ENCODE measurements at regions not wholly inside any gene's neighbourhood (a gene's known extent, or its start where the extent isn't known, plus 50 kb on each side); places are given as distances from the start of the nearest gene placed in this dataset.

- Mint-ChIP-seq H3K36me3 (ENCODE audit: insufficient read depth, unreplicated experiment) (no peaks in the 10 kb centered on the region), H3K27ac (ENCODE audit: unreplicated experiment) (no peak overlapping the region), H3K4me3 (ENCODE audit: low read depth, unreplicated experiment) (no peak overlapping the region), H3K27me3 (ENCODE audit: unreplicated experiment) (peaks cover 79% of the 10 kb centered on the region), H3K4me1 (ENCODE audit: low read depth, unreplicated experiment) (no peaks in the 10 kb centered on the region), H3K9me3 (ENCODE audit: low read depth, unreplicated experiment) (no peaks in the 10 kb centered on the region)
- BruUV-seq (replicated peaks): no TSS peak
- no peak for DNase-seq
- CTCF ChIA-PET: no interaction called here
- intact Hi-C loops (cut with micrococcal nuclease; ENCODE audit: unreplicated experiment): no loop called here
- no peak for TF ChIP-seq CTCF (IDR thresholded peaks at IDR 0.05; ENCODE audit: unreplicated experiment)
Observed at GRCh38 chr22:22129387-22129786, 115.2 kb upstream of the VPREB1 start.

- Mint-ChIP-seq H3K36me3 (ENCODE audit: insufficient read depth, unreplicated experiment) (no peaks in the 10 kb centered on the region), H3K9me3 (ENCODE audit: low read depth, unreplicated experiment) (no peaks in the 10 kb centered on the region), H3K27ac (ENCODE audit: unreplicated experiment) (no peak overlapping the region), H3K4me3 (ENCODE audit: low read depth, unreplicated experiment) (no peak overlapping the region), H3K27me3 (ENCODE audit: unreplicated experiment) (peaks cover 89% of the 10 kb centered on the region), H3K4me1 (ENCODE audit: low read depth, unreplicated experiment) (no peaks in the 10 kb centered on the region)
- CTCF ChIA-PET: no interaction called here
- TF ChIP-seq CTCF (IDR thresholded peaks at IDR 0.05; ENCODE audit: unreplicated experiment): no peak
- DNase-seq: no peak
- intact Hi-C loops (cut with micrococcal nuclease; ENCODE audit: unreplicated experiment): no loop called here
- no TSS peak for BruUV-seq (replicated peaks)
Observed at GRCh38 chr22:22128440-22128839, 116.1 kb upstream of the VPREB1 start.

DNA sequence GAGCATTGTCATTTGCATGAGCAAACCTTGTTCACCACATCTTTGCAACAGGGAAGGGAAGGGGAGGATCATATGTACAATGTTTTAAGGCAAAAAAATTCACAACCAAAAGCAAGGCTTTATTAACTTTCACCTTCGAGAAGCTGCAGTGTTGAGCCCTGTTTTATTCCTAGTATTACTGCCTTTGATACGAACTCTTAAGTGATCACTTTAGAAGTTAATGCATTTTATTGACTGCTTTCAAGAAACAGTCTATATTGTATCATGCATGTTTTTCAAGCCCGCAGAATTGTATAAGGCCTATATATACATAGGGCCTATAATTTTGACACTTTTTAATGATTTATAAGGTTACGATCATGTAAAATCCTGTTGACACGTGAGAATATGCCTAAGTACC, 117.5 kb upstream of the VPREB1 start:
- DNase-seq: no peak
- intact Hi-C loops (cut with micrococcal nuclease; ENCODE audit: unreplicated experiment): no loop called here
- CTCF ChIA-PET: no interaction called here
- no peaks in the 10 kb centered on the region for H3K4me1 Mint-ChIP-seq (ENCODE audit: low read depth, unreplicated experiment)
- no peak for TF ChIP-seq CTCF (IDR thresholded peaks at IDR 0.05; ENCODE audit: unreplicated experiment)
- H3K9me3 Mint-ChIP-seq (ENCODE audit: low read depth, unreplicated experiment): no peaks in the 10 kb centered on the region
- H3K4me3 Mint-ChIP-seq (ENCODE audit: low read depth, unreplicated experiment): no peak overlapping the region
- H3K36me3 Mint-ChIP-seq (ENCODE audit: insufficient read depth, unreplicated experiment): no peaks in the 10 kb centered on the region
- BruUV-seq (replicated peaks): no TSS peak
- peaks cover 91% of the 10 kb centered on the region for H3K27me3 Mint-ChIP-seq (ENCODE audit: unreplicated experiment)
- no peak overlapping the region for H3K27ac Mint-ChIP-seq (ENCODE audit: unreplicated experiment)

DNA sequence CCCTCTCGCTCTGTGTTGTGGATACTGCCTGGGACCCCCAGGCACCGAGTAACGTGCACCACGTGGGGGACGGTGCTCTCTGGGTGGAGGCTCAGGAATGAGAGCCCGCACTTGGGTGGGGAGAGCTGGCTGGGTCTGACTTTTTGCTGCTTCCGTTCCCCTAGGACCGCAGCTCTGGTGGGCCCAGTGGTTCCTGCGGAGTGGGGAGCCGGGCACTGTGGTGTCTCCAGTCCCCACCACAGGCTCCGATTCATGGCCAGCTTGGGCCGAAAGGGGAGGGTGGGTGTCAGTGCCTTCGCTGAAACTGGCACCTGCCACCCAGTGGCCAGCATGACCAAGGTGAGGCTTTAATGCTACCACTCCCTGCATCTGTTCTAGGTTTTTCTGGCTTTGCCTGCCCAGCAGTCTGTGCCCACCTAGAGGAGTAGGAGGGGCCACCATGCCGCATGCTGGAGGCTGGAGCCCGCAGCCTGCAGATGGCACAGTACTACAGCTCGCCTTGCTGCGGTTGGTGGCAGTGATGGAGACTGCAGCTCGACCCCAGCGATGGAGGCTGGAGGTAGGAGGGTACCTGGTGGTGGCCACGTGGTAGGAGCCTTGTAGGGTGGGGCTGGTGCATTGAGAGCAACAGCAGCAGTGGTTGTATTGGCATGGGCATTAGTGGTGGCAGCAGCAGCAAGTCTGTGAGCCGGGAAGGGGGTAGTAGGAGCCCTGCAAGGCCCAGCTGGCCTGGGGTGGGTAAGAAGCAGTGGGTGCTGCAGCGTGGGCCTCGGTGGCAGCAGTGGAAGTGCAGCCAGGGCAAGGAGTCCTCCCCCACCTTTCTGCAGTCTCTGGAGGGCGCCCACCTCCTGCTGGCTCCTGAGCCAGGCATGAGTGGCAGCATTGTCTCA, 118.8 kb upstream of the VPREB1 start:
- Mint-ChIP-seq H3K36me3 (ENCODE audit: insufficient read depth, unreplicated experiment) (no peaks in the 10 kb centered on the region), H3K9me3 (ENCODE audit: low read depth, unreplicated experiment) (no peaks in the 10 kb centered on the region), H3K4me1 (ENCODE audit: low read depth, unreplicated experiment) (no peaks in the 10 kb centered on the region), H3K4me3 (ENCODE audit: low read depth, unreplicated experiment) (no peak overlapping the region), H3K27ac (ENCODE audit: unreplicated experiment) (no peak overlapping the region), H3K27me3 (ENCODE audit: unreplicated experiment) (peaks cover 79% of the 10 kb centered on the region)
- BruUV-seq (replicated peaks): no TSS peak
- DNase-seq: no peak
- CTCF ChIA-PET: no interaction called here
- intact Hi-C loops (cut with micrococcal nuclease; ENCODE audit: unreplicated experiment): no loop called here
- TF ChIP-seq CTCF (IDR thresholded peaks at IDR 0.05; ENCODE audit: unreplicated experiment): no peak

Measured in Calu3 (cell line).